WTC11 (cell line): ENCODE measurements at regions not wholly inside any gene's neighbourhood (a gene's known extent, or its start where the extent isn't known, plus 50 kb on each side); places are given as distances from the start of the nearest gene placed in this dataset.
"Not testable (repeated sequence)": the region's sequence is repeated elsewhere in the genome, so short reads cannot be mapped to it uniquely, and the experiment has no call there.

Experiments used
- ATF1 ChIP-seq: sonication (generic); formaldehyde crosslinking; IDR thresholded peaks from 2 replicates; pipeline ENCODE4 v1.8.1; 2023; ENCODE audit warnings: mild to moderate bottlenecking, moderate library complexity, missing genetic modification reagents
- ATF6 ChIP-seq: sonication (generic); formaldehyde crosslinking; IDR thresholded peaks from 2 replicates; pipeline ENCODE4 v1.8.1; 2023; ENCODE audit warnings: mild to moderate bottlenecking, missing genetic modification reagents
- CTCF ChIP-seq: fragments of 200-600 bp; IDR thresholded peaks from 2 replicates; pipeline ENCODE4 v1.8.0; 2022; ENCODE audit warnings: antibody characterized with exemption
- E2F1 ChIP-seq: sonication (generic); formaldehyde crosslinking; IDR thresholded peaks from 2 replicates; pipeline ENCODE4 v1.8.0; 2022; ENCODE audit warnings: mild to moderate bottlenecking, missing genetic modification reagents
- ESRRA ChIP-seq: sonication (generic); formaldehyde crosslinking; IDR thresholded peaks from 2 replicates; pipeline ENCODE4 v1.8.1; 2022; ENCODE audit warnings: mild to moderate bottlenecking, missing genetic modification reagents, borderline replicate concordance
- NFATC4 ChIP-seq: fragments of 250-450 bp; sonication (Bioruptor Pico); IDR thresholded peaks from 2 replicates; pipeline ENCODE4 v1.9.0; 2021; ENCODE audit warnings: mild to moderate bottlenecking
- PRDM15 ChIP-seq: sonication (generic); formaldehyde crosslinking; IDR thresholded peaks from 2 replicates; pipeline ENCODE4 v1.8.0; 2022; ENCODE audit warnings: missing genetic modification reagents
- STAT6 ChIP-seq: sonication (generic); formaldehyde crosslinking; conservative IDR thresholded peaks from 2 replicates; pipeline ENCODE4 v1.8.1; 2023; ENCODE audit warnings: mild to moderate bottlenecking, low read depth, missing genetic modification reagents, moderate library complexity
- USF1 ChIP-seq: sonication (generic); formaldehyde crosslinking; IDR thresholded peaks from 2 replicates; pipeline ENCODE4 v1.8.0; 2022; ENCODE audit warnings: mild to moderate bottlenecking, missing genetic modification reagents
- USF2 ChIP-seq: sonication (generic); formaldehyde crosslinking; IDR thresholded peaks from 2 replicates; pipeline ENCODE4 v1.8.1; 2023; ENCODE audit warnings: mild to moderate bottlenecking, missing genetic modification reagents, moderate library complexity

GRCh38 chr16:29181921-29182411 is 197.1 kb downstream of the LAT start:
- not testable (repeated sequence) for TF ChIP-seq CTCF; ESRRA (CRISPR knock-in tag); PRDM15 (CRISPR knock-in tag); STAT6 (CRISPR knock-in tag); USF2 (CRISPR knock-in tag); USF1 (CRISPR knock-in tag); NFATC4 (CRISPR knock-in tag); E2F1 (CRISPR knock-in tag); ATF1 (CRISPR knock-in tag); ATF6 (CRISPR knock-in tag)
